ENCODE measurements at regions not wholly inside any gene's neighbourhood (a gene's known extent, or its start where the extent isn't known, plus 50 kb on each side); places are given as distances from the start of the nearest gene placed in this dataset.

GRCh38 chr4:152224721-152225420 lies 311.0 kb downstream of the FBXW7 start:
- no peak overlapping the region for H3K27ac Mint-ChIP-seq
- no peak for DNase-seq
- no peaks in the 10 kb centered on the region for H3K27me3 Mint-ChIP-seq
- H3K36me3 Mint-ChIP-seq (ENCODE audit: low read depth), result no peaks in the 10 kb centered on the region
- no peak overlapping the region for H3K4me3 Mint-ChIP-seq
- H3K4me1 Mint-ChIP-seq, result peaks cover 6% of the 10 kb centered on the region
- ATAC-seq, result no peak
- H3K9me3 ChIP-seq (ENCODE audit: control insufficient read depth, low read length, poor library complexity, severe bottlenecking), result no peaks in the 10 kb centered on the region

- no peaks in the 10 kb centered on the region for H3K27me3 Mint-ChIP-seq
- H3K9me3 ChIP-seq (ENCODE audit: control insufficient read depth, low read length, poor library complexity, severe bottlenecking), result no peaks in the 10 kb centered on the region
- no peaks in the 10 kb centered on the region for H3K36me3 Mint-ChIP-seq (ENCODE audit: low read depth)
- DNase-seq (no peak), ATAC-seq (no peak)
- H3K4me3 Mint-ChIP-seq, result no peak overlapping the region
- peaks cover 4% of the 10 kb centered on the region for H3K4me1 Mint-ChIP-seq
- H3K27ac Mint-ChIP-seq, result no peak overlapping the region
These were observed 311.7 kb downstream of the FBXW7 start for GRCh38 chr4:152224223-152224622.

- H3K27me3 Mint-ChIP-seq, result no peaks in the 10 kb centered on the region
- peaks cover 9% of the 10 kb centered on the region for H3K4me1 Mint-ChIP-seq
- H3K4me3 Mint-ChIP-seq, result no peak overlapping the region
- H3K36me3 Mint-ChIP-seq (ENCODE audit: low read depth), result no peaks in the 10 kb centered on the region
- DNase-seq (no peak), ATAC-seq (no peak)
- no peaks in the 10 kb centered on the region for H3K9me3 ChIP-seq (ENCODE audit: control insufficient read depth, low read length, poor library complexity, severe bottlenecking)
- no peak overlapping the region for H3K27ac Mint-ChIP-seq
These were observed 312.3 kb downstream of the FBXW7 start for GRCh38 chr4:152223600-152223999.

- no peaks in the 10 kb centered on the region for H3K27me3 Mint-ChIP-seq
- peaks cover 9% of the 10 kb centered on the region for H3K4me1 Mint-ChIP-seq
- H3K4me3 Mint-ChIP-seq, result peak overlapping the region; percentile 21
- H3K27ac Mint-ChIP-seq, result peak overlapping the region; percentile 83
- ATAC-seq (no peak), DNase-seq (no peak)
- no peaks in the 10 kb centered on the region for H3K36me3 Mint-ChIP-seq (ENCODE audit: low read depth)
- no peaks in the 10 kb centered on the region for H3K9me3 ChIP-seq (ENCODE audit: control insufficient read depth, low read length, poor library complexity, severe bottlenecking)
These were observed 313.9 kb downstream of the FBXW7 start for GRCh38 chr4:152221816-152222516.

GRCh38 chr4:152220201-152220666 lies 315.7 kb downstream of the FBXW7 start:
- DNase-seq (no peak), ATAC-seq (no peak)
- H3K9me3 ChIP-seq (ENCODE audit: control insufficient read depth, low read length, poor library complexity, severe bottlenecking), result no peaks in the 10 kb centered on the region
- peaks cover 9% of the 10 kb centered on the region for H3K4me1 Mint-ChIP-seq
- no peaks in the 10 kb centered on the region for H3K36me3 Mint-ChIP-seq (ENCODE audit: low read depth)
- no peaks in the 10 kb centered on the region for H3K27me3 Mint-ChIP-seq
- H3K4me3 Mint-ChIP-seq, result no peak overlapping the region
- H3K27ac Mint-ChIP-seq, result no peak overlapping the region

GRCh38 chr4:152218576-152218975 lies 317.3 kb downstream of the FBXW7 start:
- ATAC-seq, result no peak
- no peaks in the 10 kb centered on the region for H3K9me3 ChIP-seq (ENCODE audit: control insufficient read depth, low read length, poor library complexity, severe bottlenecking)
- Mint-ChIP-seq H3K4me3 (no peak overlapping the region), H3K27me3 (no peaks in the 10 kb centered on the region), H3K36me3 (ENCODE audit: low read depth) (peaks cover 3% of the 10 kb centered on the region), H3K4me1 (peaks cover 9% of the 10 kb centered on the region), H3K27ac (no peak overlapping the region)
- no peak for DNase-seq

- H3K9me3 ChIP-seq (ENCODE audit: control insufficient read depth, low read length, poor library complexity, severe bottlenecking), result no peaks in the 10 kb centered on the region
- Mint-ChIP-seq H3K4me3 (no peak overlapping the region), H3K27me3 (no peaks in the 10 kb centered on the region), H3K27ac (no peak overlapping the region), H3K4me1 (peaks cover 9% of the 10 kb centered on the region), H3K36me3 (ENCODE audit: low read depth) (peaks cover 5% of the 10 kb centered on the region)
- no peak for ATAC-seq
- no peak for DNase-seq
These were observed 318.0 kb downstream of the FBXW7 start for GRCh38 chr4:152217896-152218295.

GRCh38 chr4:152211936-152212653 lies 323.8 kb downstream of the FBXW7 start:
- no peaks in the 10 kb centered on the region for H3K9me3 ChIP-seq (ENCODE audit: control insufficient read depth, low read length, poor library complexity, severe bottlenecking)
- DNase-seq (no peak), ATAC-seq (no peak)
- Mint-ChIP-seq H3K4me3 (no peak overlapping the region), H3K36me3 (ENCODE audit: low read depth) (peaks cover 5% of the 10 kb centered on the region), H3K27me3 (peaks cover 8% of the 10 kb centered on the region), H3K27ac (peak overlapping the region; percentile 14), H3K4me1 (no peaks in the 10 kb centered on the region)

GRCh38 chr4:152209772-152210493 lies 326.0 kb downstream of the FBXW7 start:
- no peaks in the 10 kb centered on the region for H3K9me3 ChIP-seq (ENCODE audit: control insufficient read depth, low read length, poor library complexity, severe bottlenecking)
- DNase-seq, result no peak
- Mint-ChIP-seq H3K27ac (no peak overlapping the region), H3K4me1 (no peaks in the 10 kb centered on the region), H3K36me3 (ENCODE audit: low read depth) (peaks cover 7% of the 10 kb centered on the region), H3K4me3 (no peak overlapping the region), H3K27me3 (peaks cover 16% of the 10 kb centered on the region)
- ATAC-seq, result no peak

GRCh38 chr4:152207378-152207720 lies 328.5 kb downstream of the FBXW7 start:
- H3K27ac Mint-ChIP-seq, result no peak overlapping the region
- ATAC-seq (no peak), DNase-seq (no peak)
- no peak overlapping the region for H3K4me3 Mint-ChIP-seq
- H3K36me3 Mint-ChIP-seq (ENCODE audit: low read depth), result peaks cover 3% of the 10 kb centered on the region
- H3K27me3 Mint-ChIP-seq, result peaks cover 16% of the 10 kb centered on the region
- H3K9me3 ChIP-seq (ENCODE audit: control insufficient read depth, low read length, poor library complexity, severe bottlenecking), result no peaks in the 10 kb centered on the region
- H3K4me1 Mint-ChIP-seq, result no peaks in the 10 kb centered on the region

GRCh38 chr4:152206646-152207377 lies 329.1 kb downstream of the FBXW7 start:
- ATAC-seq, result no peak
- DNase-seq, result no peak
- Mint-ChIP-seq H3K4me1 (no peaks in the 10 kb centered on the region), H3K36me3 (ENCODE audit: low read depth) (peaks cover 3% of the 10 kb centered on the region), H3K27ac (no peak overlapping the region), H3K27me3 (peaks cover 16% of the 10 kb centered on the region), H3K4me3 (no peak overlapping the region)
- no peaks in the 10 kb centered on the region for H3K9me3 ChIP-seq (ENCODE audit: control insufficient read depth, low read length, poor library complexity, severe bottlenecking)

- H3K4me1 Mint-ChIP-seq, result no peaks in the 10 kb centered on the region
- no peak for ATAC-seq
- peaks cover 16% of the 10 kb centered on the region for H3K27me3 Mint-ChIP-seq
- peaks cover 3% of the 10 kb centered on the region for H3K36me3 Mint-ChIP-seq (ENCODE audit: low read depth)
- no peaks in the 10 kb centered on the region for H3K9me3 ChIP-seq (ENCODE audit: control insufficient read depth, low read length, poor library complexity, severe bottlenecking)
- H3K4me3 Mint-ChIP-seq, result no peak overlapping the region
- no peak overlapping the region for H3K27ac Mint-ChIP-seq
- DNase-seq, result no peak
These were observed 329.7 kb downstream of the FBXW7 start for GRCh38 chr4:152206185-152206584.

Data from T-helper 17 cell (primary cell).